ENCODE measurements at regions not wholly inside any gene's neighbourhood (a gene's known extent, or its start where the extent isn't known, plus 50 kb on each side); places are given as distances from the start of the nearest gene placed in this dataset.

DNA sequence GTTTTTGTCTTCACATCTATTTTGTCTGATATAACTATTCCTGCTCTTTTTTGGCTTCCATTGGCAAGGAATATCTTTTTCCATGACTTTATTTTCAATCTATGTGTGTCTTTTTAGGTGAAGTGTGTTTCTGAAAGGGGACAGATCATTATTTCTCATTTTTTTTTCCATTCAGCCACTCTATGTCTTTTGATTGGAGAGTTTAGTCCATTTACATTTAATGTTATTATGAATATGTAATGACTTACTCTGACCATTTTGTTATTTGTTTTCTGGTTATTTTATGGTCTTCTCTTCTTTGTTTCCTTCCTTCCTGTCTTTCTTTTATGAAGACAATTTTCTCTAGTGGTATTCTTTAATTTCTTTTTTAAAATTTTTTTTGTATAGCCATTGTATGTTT lies 178.6 kb upstream of the CNTN5 start:
- Histone ChIP-seq H3K9me3 (ENCODE audit: control insufficient read depth in 2 of 2, insufficient read depth in 1 of 2, low read depth in 1 of 2, low read length in 1 of 2) (peaks cover 0 to 21% of the 10 kb centered on the region in 2 donors), H3K4me1 (ENCODE audit: control insufficient read depth in 3 of 3, insufficient read depth in 2 of 3, low read depth in 1 of 3, low read length in 2 of 3) (no peaks in the 10 kb centered on the region), H3K27ac (ENCODE audit: low read depth in 1 of 3, low read length in 2 of 3) (no peak overlapping the region), H3K27me3 (ENCODE audit: control insufficient read depth in 3 of 3, insufficient read depth in 3 of 3, low read length in 3 of 3) (no peaks in the 10 kb centered on the region), H3K36me3 (ENCODE audit: control insufficient read depth in 3 of 3, insufficient read depth in 2 of 3, low read depth in 1 of 3, low read length in 3 of 3) (no peaks in the 10 kb centered on the region), H3K4me3 (ENCODE audit: low read depth in 1 of 3, low read length in 3 of 3) (no peak overlapping the region)
- FAIRE-seq (no peak), DNase-seq (no peak)

DNA sequence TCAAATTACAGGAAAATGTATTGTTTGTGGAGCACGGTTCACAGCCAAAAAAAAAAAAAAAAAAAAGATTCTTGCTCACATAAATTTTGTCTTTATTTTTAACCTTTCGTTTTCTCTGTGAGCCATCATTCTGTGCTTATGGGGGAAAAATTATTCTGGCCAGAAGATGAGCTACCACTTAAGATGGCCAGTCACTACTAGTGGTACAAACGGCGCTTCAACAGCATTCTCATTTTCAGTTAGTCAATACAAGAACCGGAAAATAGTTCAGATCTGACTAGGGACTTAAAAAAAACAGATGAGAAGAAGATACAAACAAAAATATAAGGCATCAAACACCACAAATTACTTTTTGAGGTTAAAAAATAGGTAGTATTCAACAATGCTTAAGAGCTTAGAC lies 158.6 kb upstream of the CNTN5 start:
- no peaks in the 10 kb centered on the region for H3K36me3 ChIP-seq (ENCODE audit: control insufficient read depth in 3 of 3, insufficient read depth in 2 of 3, low read depth in 1 of 3, low read length in 3 of 3)
- WGBS, 3 donors: 69 to 81% (median 75%) methylated on average over 5 of the region's 5 CpGs
- DNase-seq (no peak), FAIRE-seq (no peak)
- H3K27me3 ChIP-seq (ENCODE audit: control insufficient read depth in 3 of 3, insufficient read depth in 3 of 3, low read length in 3 of 3): no peaks in the 10 kb centered on the region
- H3K27ac ChIP-seq (ENCODE audit: low read depth in 1 of 3, low read length in 2 of 3): no peak overlapping the region
- no peaks in the 10 kb centered on the region for H3K4me1 ChIP-seq (ENCODE audit: control insufficient read depth in 3 of 3, insufficient read depth in 2 of 3, low read depth in 1 of 3, low read length in 2 of 3)
- peaks cover 0 to 5% of the 10 kb centered on the region in 2 donors for H3K9me3 ChIP-seq (ENCODE audit: control insufficient read depth in 2 of 2, insufficient read depth in 1 of 2, low read depth in 1 of 2, low read length in 1 of 2)
- no peak overlapping the region for H3K4me3 ChIP-seq (ENCODE audit: low read depth in 1 of 3, low read length in 3 of 3)

DNA sequence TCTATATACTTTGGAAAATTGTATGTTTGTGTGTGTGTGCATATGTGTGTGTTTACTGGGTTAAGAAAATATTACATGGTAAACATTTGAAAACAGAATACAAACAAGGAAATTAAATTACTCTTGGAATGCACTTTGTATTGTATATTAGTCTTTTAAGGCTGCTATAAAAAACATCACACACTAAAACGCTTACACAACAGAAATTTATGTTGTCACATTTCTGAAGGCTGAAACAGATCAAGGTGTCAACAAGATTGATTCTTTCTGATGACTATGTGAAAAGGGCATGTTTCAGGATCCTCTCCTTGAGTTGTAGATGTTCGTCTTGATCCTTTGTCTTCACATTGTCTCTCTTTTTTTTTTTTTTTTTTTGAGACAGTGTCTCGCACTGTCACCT lies 149.1 kb upstream of the CNTN5 start:
- FAIRE-seq (no peak), DNase-seq (no peak)
- 83 to 91% (median 90%) methylated on average over 3 of the region's 3 CpGs for WGBS, 3 donors
- Histone ChIP-seq H3K27me3 (ENCODE audit: control insufficient read depth in 3 of 3, insufficient read depth in 3 of 3, low read length in 3 of 3) (no peaks in the 10 kb centered on the region), H3K4me3 (ENCODE audit: low read depth in 1 of 3, low read length in 3 of 3) (no peak overlapping the region), H3K4me1 (ENCODE audit: control insufficient read depth in 3 of 3, insufficient read depth in 2 of 3, low read depth in 1 of 3, low read length in 2 of 3) (no peaks in the 10 kb centered on the region), H3K9me3 (ENCODE audit: control insufficient read depth in 2 of 2, insufficient read depth in 1 of 2, low read depth in 1 of 2, low read length in 1 of 2) (peaks cover 0 to 3% of the 10 kb centered on the region in 2 donors), H3K36me3 (ENCODE audit: control insufficient read depth in 3 of 3, insufficient read depth in 2 of 3, low read depth in 1 of 3, low read length in 3 of 3) (no peaks in the 10 kb centered on the region), H3K27ac (ENCODE audit: low read depth in 1 of 3, low read length in 2 of 3) (no peak overlapping the region)

DNA sequence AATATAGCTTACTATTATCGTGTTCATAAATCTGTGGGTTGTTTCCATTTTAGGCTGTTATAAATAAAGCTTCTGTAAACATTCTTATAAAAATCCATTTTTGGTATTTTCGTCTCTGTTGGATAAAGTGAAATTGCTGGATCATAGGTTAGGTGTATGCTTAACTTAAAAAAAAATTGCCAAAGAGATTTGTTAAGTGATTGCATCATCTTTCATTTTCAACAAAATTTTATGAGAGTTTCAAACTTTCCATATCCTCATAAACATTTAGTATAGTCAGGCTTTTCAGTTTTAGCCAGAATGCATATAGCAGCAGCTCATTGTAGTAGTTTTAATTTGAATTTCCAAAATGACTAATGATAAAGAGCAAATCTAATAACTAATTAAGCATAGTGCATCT lies 146.7 kb upstream of the CNTN5 start:
- H3K9me3 ChIP-seq (ENCODE audit: control insufficient read depth in 2 of 2, insufficient read depth in 1 of 2, low read depth in 1 of 2, low read length in 1 of 2): peaks cover 0 to 3% of the 10 kb centered on the region in 2 donors
- H3K27ac ChIP-seq (ENCODE audit: low read depth in 1 of 3, low read length in 2 of 3): no peak overlapping the region
- WGBS, 3 donors: 49 to 70% (median 68%) methylated on average over 2 of the region's 2 CpGs
- H3K4me1 ChIP-seq (ENCODE audit: control insufficient read depth in 3 of 3, insufficient read depth in 2 of 3, low read depth in 1 of 3, low read length in 2 of 3): no peaks in the 10 kb centered on the region
- H3K36me3 ChIP-seq (ENCODE audit: control insufficient read depth in 3 of 3, insufficient read depth in 2 of 3, low read depth in 1 of 3, low read length in 3 of 3): no peaks in the 10 kb centered on the region
- no peak for DNase-seq
- FAIRE-seq: no peak
- H3K27me3 ChIP-seq (ENCODE audit: control insufficient read depth in 3 of 3, insufficient read depth in 3 of 3, low read length in 3 of 3): no peaks in the 10 kb centered on the region
- no peak overlapping the region for H3K4me3 ChIP-seq (ENCODE audit: low read depth in 1 of 3, low read length in 3 of 3)

DNA sequence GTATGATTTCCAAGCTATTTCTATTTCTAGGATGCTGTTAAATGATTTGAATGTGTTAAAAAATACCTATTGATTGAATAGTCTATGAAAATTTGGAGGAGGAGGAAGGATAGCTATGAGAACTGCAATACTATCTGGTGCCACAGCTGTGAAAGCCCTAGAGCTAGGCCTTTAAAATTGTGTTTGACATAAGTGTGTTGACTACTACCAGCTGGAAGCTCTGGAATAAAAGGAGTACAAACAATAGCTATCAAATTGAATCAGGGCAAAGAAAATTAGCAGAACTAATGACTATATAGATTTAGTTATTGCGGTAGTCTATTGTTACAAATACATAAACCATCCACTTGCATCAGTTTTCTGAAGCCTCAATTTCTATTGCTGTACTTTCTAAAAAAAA lies 124.8 kb upstream of the CNTN5 start:
- FAIRE-seq (no peak), DNase-seq (no peak)
- H3K27ac ChIP-seq (ENCODE audit: low read depth in 1 of 3, low read length in 2 of 3): no peak overlapping the region
- H3K4me1 ChIP-seq (ENCODE audit: control insufficient read depth in 3 of 3, insufficient read depth in 2 of 3, low read depth in 1 of 3, low read length in 2 of 3): no peaks in the 10 kb centered on the region
- WGBS, 3 donors: 68 to 87% (median 85%) methylated on average over 1 of the region's 1 CpG
- H3K27me3 ChIP-seq (ENCODE audit: control insufficient read depth in 3 of 3, insufficient read depth in 3 of 3, low read length in 3 of 3): no peaks in the 10 kb centered on the region
- H3K4me3 ChIP-seq (ENCODE audit: low read depth in 1 of 3, low read length in 3 of 3): no peak overlapping the region
- H3K36me3 ChIP-seq (ENCODE audit: control insufficient read depth in 3 of 3, insufficient read depth in 2 of 3, low read depth in 1 of 3, low read length in 3 of 3): no peaks in the 10 kb centered on the region
- H3K9me3 ChIP-seq (ENCODE audit: control insufficient read depth in 2 of 2, insufficient read depth in 1 of 2, low read depth in 1 of 2, low read length in 1 of 2): peaks cover 0 to 15% of the 10 kb centered on the region in 2 donors

DNA sequence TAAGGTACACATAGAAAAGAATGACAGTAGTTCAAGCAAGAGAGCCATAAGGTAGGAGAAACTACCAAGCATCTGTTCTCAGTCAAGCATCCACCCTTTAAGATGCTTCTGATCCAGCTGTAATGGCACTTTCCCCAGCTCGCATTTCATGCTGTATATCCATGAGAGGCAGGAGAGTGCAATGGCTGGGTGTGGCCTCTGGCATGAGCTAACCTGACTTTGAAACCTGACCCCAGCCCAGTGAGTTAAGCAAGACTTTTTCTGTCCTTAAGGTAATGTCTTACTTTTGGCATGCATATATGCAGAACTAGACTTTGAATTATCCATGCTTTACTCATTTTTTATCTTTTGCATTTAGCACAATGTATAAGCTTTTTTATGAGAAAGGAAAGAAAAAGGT lies 79.8 kb upstream of the CNTN5 start:
- no peaks in the 10 kb centered on the region for H3K4me1 ChIP-seq (ENCODE audit: control insufficient read depth in 3 of 3, insufficient read depth in 2 of 3, low read depth in 1 of 3, low read length in 2 of 3)
- H3K36me3 ChIP-seq (ENCODE audit: control insufficient read depth in 3 of 3, insufficient read depth in 2 of 3, low read depth in 1 of 3, low read length in 3 of 3): no peaks in the 10 kb centered on the region
- WGBS, 3 donors: 32 to 66% (median 35%) methylated on average over 1 of the region's 1 CpG
- no peak for FAIRE-seq
- DNase-seq: no peak
- H3K9me3 ChIP-seq (ENCODE audit: control insufficient read depth in 2 of 2, insufficient read depth in 1 of 2, low read depth in 1 of 2, low read length in 1 of 2): peaks cover 0 to 3% of the 10 kb centered on the region in 2 donors
- H3K27me3 ChIP-seq (ENCODE audit: control insufficient read depth in 3 of 3, insufficient read depth in 3 of 3, low read length in 3 of 3): no peaks in the 10 kb centered on the region
- H3K27ac ChIP-seq (ENCODE audit: low read depth in 1 of 3, low read length in 2 of 3): no peak overlapping the region
- no peak overlapping the region for H3K4me3 ChIP-seq (ENCODE audit: low read depth in 1 of 3, low read length in 3 of 3)

DNA sequence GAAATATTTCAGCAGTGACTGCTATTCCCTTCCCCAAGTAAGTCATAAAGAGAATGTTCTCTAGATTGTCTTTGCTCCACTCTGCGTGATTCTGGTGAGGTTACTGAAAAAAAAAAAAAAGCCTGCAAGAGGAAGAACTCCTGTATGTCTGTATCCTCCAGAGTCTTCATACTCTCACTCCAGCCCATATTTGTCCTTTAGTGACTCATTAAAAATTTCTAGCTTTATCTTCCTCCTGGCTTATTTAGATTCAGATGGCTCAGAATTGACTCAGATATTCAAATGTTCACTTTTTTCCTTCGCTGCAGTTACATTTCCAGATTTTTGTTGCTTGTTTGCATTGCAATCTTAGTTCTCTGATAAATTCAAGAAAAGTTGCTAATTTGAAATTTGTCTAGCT lies 76.3 kb upstream of the CNTN5 start:
- Histone ChIP-seq H3K9me3 (ENCODE audit: control insufficient read depth in 2 of 2, insufficient read depth in 1 of 2, low read depth in 1 of 2, low read length in 1 of 2) (peaks cover 0 to 3% of the 10 kb centered on the region in 2 donors), H3K36me3 (ENCODE audit: control insufficient read depth in 3 of 3, insufficient read depth in 2 of 3, low read depth in 1 of 3, low read length in 3 of 3) (no peaks in the 10 kb centered on the region), H3K27me3 (ENCODE audit: control insufficient read depth in 3 of 3, insufficient read depth in 3 of 3, low read length in 3 of 3) (no peaks in the 10 kb centered on the region), H3K27ac (ENCODE audit: low read depth in 1 of 3, low read length in 2 of 3) (no peak overlapping the region), H3K4me3 (ENCODE audit: low read depth in 1 of 3, low read length in 3 of 3) (no peak overlapping the region), H3K4me1 (ENCODE audit: control insufficient read depth in 3 of 3, insufficient read depth in 2 of 3, low read depth in 1 of 3, low read length in 2 of 3) (no peaks in the 10 kb centered on the region)
- WGBS, 3 donors: 77 to 88% (median 86%) methylated on average over 2 of the region's 2 CpGs
- FAIRE-seq: no peak
- DNase-seq: no peak

DNA sequence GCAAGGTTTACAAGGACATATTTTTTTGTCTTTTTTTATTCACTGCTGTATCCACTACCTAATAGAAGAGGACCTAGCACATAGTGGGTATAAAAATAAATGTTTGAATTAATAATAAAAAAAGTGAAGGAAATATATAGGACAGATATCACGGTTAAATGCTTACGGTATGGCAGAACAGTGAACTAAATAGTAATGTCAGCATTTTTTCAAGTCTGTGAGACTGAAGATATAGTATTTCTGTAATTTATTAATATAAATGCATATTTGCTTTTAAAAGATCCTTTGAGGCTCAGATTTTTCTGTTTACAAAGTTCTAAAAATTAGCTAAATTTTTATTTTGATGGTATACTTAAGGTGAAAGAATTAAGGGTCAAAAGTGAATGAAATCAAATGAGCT lies 68.6 kb upstream of the CNTN5 start:
- peaks cover 0 to 1% of the 10 kb centered on the region in 2 donors for H3K9me3 ChIP-seq (ENCODE audit: control insufficient read depth in 2 of 2, insufficient read depth in 1 of 2, low read depth in 1 of 2, low read length in 1 of 2)
- no peak overlapping the region for H3K4me3 ChIP-seq (ENCODE audit: low read depth in 1 of 3, low read length in 3 of 3)
- H3K36me3 ChIP-seq (ENCODE audit: control insufficient read depth in 3 of 3, insufficient read depth in 2 of 3, low read depth in 1 of 3, low read length in 3 of 3): no peaks in the 10 kb centered on the region
- H3K27me3 ChIP-seq (ENCODE audit: control insufficient read depth in 3 of 3, insufficient read depth in 3 of 3, low read length in 3 of 3): no peaks in the 10 kb centered on the region
- DNase-seq (no peak), FAIRE-seq (no peak)
- no peaks in the 10 kb centered on the region for H3K4me1 ChIP-seq (ENCODE audit: control insufficient read depth in 3 of 3, insufficient read depth in 2 of 3, low read depth in 1 of 3, low read length in 2 of 3)
- WGBS, 3 donors: 85 to 90% (median 88%) methylated on average over 2 of the region's 2 CpGs
- no peak overlapping the region for H3K27ac ChIP-seq (ENCODE audit: low read depth in 1 of 3, low read length in 2 of 3)

DNA sequence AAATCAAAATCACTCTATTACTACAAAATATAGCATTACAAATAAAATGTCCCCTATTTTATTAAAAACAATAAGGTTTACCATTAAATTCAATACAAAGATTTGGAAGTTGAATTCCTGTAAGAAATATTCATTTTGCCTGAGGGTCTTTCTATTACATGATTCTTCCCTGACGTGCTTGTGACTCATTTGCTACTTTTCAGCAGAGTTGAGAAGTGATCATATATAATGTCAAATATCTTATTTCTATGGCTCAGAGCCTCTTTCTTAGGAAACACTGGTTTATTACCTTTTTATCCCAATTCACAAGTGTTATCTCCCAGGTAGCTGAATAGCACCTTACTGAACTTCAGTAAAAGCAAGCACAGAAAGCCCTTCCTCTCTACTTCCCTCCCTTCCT lies 65.2 kb upstream of the CNTN5 start:
- no peak for FAIRE-seq
- no peak for DNase-seq
- no peaks in the 10 kb centered on the region for H3K27me3 ChIP-seq (ENCODE audit: control insufficient read depth in 3 of 3, insufficient read depth in 3 of 3, low read length in 3 of 3)

More for the DNA sequence above, 65.2 kb upstream of the CNTN5 start:
- WGBS, 3 donors: 63 to 75% (median 65%) methylated on average over 1 of the region's 1 CpG
- Histone ChIP-seq H3K9me3 (ENCODE audit: control insufficient read depth in 2 of 2, insufficient read depth in 1 of 2, low read depth in 1 of 2, low read length in 1 of 2) (peaks cover 0 to 1% of the 10 kb centered on the region in 2 donors), H3K36me3 (ENCODE audit: control insufficient read depth in 3 of 3, insufficient read depth in 2 of 3, low read depth in 1 of 3, low read length in 3 of 3) (no peaks in the 10 kb centered on the region), H3K4me1 (ENCODE audit: control insufficient read depth in 3 of 3, insufficient read depth in 2 of 3, low read depth in 1 of 3, low read length in 2 of 3) (no peaks in the 10 kb centered on the region), H3K4me3 (ENCODE audit: low read depth in 1 of 3, low read length in 3 of 3) (no peak overlapping the region), H3K27ac (ENCODE audit: low read depth in 1 of 3, low read length in 2 of 3) (no peak overlapping the region)
